Neural progenitor cell (in vitro differentiated cells): ENCODE measurements at regions not wholly inside any gene's neighbourhood (a gene's known extent, or its start where the extent isn't known, plus 50 kb on each side); places are given as distances from the start of the nearest gene placed in this dataset.

Source experiments
- CTCF ChIP-seq: fragments of 200-600 bp; sonication (generic); IDR thresholded peaks from 2 replicates; pipeline ENCODE4 v1.5.1; 2017; ENCODE audit warnings: antibody characterized with exemption, mild to moderate bottlenecking
- EZH2 ChIP-seq: fragments of 200-600 bp; sonication (generic); IDR thresholded peaks from 2 replicates; pipeline ENCODE4 v1.6.1; 2017; ENCODE audit warnings: antibody characterized with exemption, mild to moderate bottlenecking, moderate library complexity
- EZH2phosphoT487 ChIP-seq: fragments of 200-600 bp; sonication (generic); IDR thresholded peaks from 2 replicates; pipeline ENCODE4 v1.6.1; 2017; ENCODE audit warnings: antibody characterized with exemption

- TF ChIP-seq CTCF (no peak), EZH2 (no peak), EZH2phosphoT487 (no peak)
Observed at GRCh38 chr6:47932575-47932974, 150.7 kb downstream of the OPN5 start.
